Ovary (tissue), 7 donors: ENCODE measurements at regions not wholly inside any gene's neighbourhood (a gene's known extent, or its start where the extent isn't known, plus 50 kb on each side); places are given as distances from the start of the nearest gene placed in this dataset.

Experiments used
- DNase-seq, 5 donors: peaks; one replicate each; pipeline ENCODE4 v3.0.0-alpha.2; 2019 to 2020
- H3K27ac ChIP-seq, 2 donors: fragments of 200-600 bp; one replicate each; pipeline versions ENCODE4 v1.5.1 to v1.8.0; 2019 to 2022
- H3K27me3 ChIP-seq: fragments of 200-600 bp; one replicate; pipeline ENCODE4 v1.8.0; 2022
- H3K36me3 ChIP-seq: fragments of 200-600 bp; sonication (generic); one replicate; pipeline ENCODE4 v1.5.1; 2019
- H3K4me1 ChIP-seq: one replicate; pipeline ENCODE4 v1.8.1; 2013; ENCODE audit warnings: mild to moderate bottlenecking, moderate library complexity; ENCODE audit not compliant: insufficient read depth
- H3K4me3 ChIP-seq: fragments of 200-600 bp; sonication (generic); one replicate; pipeline ENCODE4 v1.5.1; 2017
- H3K9me3 ChIP-seq, 2 donors: fragments of 200-600 bp in 1 of 2; sonication (generic) in 1 of 2; one replicate each; pipeline versions ENCODE4 v1.5.1 to v1.8.1; 2013 to 2019; ENCODE audit warnings: mild to moderate bottlenecking in 1 of 2, moderate library complexity in 1 of 2
- EP300 ChIP-seq: sonication (generic); formaldehyde crosslinking; IDR thresholded peaks from one replicate; pipeline ENCODE4 v1.6.1; 2017; ENCODE audit warnings: antibody characterized with exemption
- POLR2A ChIP-seq: fragments of 450-650 bp; IDR thresholded peaks from one replicate; pipeline ENCODE4 v1.6.1; 2017; ENCODE audit warnings: antibody characterized with exemption, mild to moderate bottlenecking, moderate library complexity
- WGBS, 3 donors: extraction: QIAGEN DNeasy Blood & Tissue Kit in 1 of 3; methylation state at CpG; one replicate each; pipeline versions ENCODE4 v1.1.5 to v1.1.7; 2013 to 2017; 5-methylcytosine and 5-hydroxymethylcytosine counted together
- intact Hi-C, 4 donors: fragments of 100-400 bp; cut with DNase I; formaldehyde crosslinking; loops; one replicate each; pipeline versions ENCODE4 v1.11.0 to v1.15.1; 2022 to 2023
- TF ChIP-seq, protein P1 (sequence below), 3 donors: fragments of 450-650 bp in 2 of 3; fragments of 200-600 bp in 1 of 3; IDR thresholded peaks; one replicate each; pipeline versions ENCODE4 v1.5.1 to v1.8.0; 2016 to 2022; ENCODE audit warnings: antibody characterized with exemption in 3 of 3, mild to moderate bottlenecking in 1 of 3
- donor health status: DM: no; HTN: no; CAD: no; lungs with moderate emphysema.
- donor health status: DM: no; HTN: no; CAD: no.
- donor health status: Bipolar disorder and iron deficiency.
- donor health status: DM: no; HTN: no; CAD: no.
- donor health status: DM: yes; HTN: yes; CAD: no.

DNA sequence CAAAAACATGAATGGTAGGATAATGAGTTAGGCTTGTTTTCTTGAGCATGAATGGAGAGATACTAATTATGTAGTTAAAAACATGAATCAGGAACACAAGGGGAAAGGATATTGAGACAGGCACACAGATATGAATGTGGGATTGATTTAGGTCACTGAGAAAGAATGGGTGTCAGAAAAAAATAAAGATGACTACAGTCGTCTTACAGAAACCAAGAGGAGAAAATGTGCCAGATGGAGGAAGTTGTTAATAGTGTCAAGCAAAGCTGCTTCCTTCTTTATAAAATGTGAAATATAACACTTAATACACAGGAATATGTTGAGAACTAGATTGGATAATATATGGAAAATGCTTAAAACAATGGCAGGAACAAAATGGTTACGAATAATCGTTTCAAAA is 173.3 kb upstream of the BET1 start:
- no peak overlapping the region for H3K27ac ChIP-seq
- intact Hi-C loops: no loop called here
- no peaks in the 10 kb centered on the region for H3K4me1 ChIP-seq
- H3K27me3 ChIP-seq: no peaks in the 10 kb centered on the region
- no peaks in the 10 kb centered on the region for H3K9me3 ChIP-seq
- TF ChIP-seq EP300 (no peak), POLR2A (no peak)
- TF ChIP-seq, protein P1, sequence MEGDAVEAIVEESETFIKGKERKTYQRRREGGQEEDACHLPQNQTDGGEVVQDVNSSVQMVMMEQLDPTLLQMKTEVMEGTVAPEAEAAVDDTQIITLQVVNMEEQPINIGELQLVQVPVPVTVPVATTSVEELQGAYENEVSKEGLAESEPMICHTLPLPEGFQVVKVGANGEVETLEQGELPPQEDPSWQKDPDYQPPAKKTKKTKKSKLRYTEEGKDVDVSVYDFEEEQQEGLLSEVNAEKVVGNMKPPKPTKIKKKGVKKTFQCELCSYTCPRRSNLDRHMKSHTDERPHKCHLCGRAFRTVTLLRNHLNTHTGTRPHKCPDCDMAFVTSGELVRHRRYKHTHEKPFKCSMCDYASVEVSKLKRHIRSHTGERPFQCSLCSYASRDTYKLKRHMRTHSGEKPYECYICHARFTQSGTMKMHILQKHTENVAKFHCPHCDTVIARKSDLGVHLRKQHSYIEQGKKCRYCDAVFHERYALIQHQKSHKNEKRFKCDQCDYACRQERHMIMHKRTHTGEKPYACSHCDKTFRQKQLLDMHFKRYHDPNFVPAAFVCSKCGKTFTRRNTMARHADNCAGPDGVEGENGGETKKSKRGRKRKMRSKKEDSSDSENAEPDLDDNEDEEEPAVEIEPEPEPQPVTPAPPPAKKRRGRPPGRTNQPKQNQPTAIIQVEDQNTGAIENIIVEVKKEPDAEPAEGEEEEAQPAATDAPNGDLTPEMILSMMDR (IDR thresholded peaks at IDR 0.05): no peak
- WGBS, 3 donors: 81 to 86% (median 85%) methylated on average over 3 of the region's 3 CpGs
- no peak for DNase-seq
- H3K4me3 ChIP-seq: no peak overlapping the region
- H3K36me3 ChIP-seq: no peaks in the 10 kb centered on the region

DNA sequence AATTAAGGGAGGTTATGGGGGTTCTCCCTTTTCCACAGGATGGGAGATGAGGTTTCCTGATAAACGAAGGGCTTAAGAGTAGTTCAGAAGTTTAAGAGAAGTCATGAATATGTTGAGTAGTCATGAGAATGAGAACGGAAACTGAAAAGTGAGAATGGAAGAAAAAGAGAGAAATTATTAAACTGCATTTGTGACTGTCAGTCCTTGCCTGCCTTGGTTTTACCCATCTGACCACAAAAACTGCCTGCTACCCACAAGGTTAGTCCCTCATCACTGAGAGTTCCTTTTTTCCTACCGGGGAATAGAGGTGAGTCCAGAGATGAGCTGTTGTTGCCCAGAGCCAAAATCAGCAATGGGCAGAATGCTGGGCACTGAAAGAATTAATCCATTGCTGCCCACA is 174.1 kb upstream of the BET1 start:
- Histone ChIP-seq H3K36me3 (no peaks in the 10 kb centered on the region), H3K4me1 (peaks cover 1% of the 10 kb centered on the region), H3K4me3 (no peak overlapping the region), H3K27me3 (no peaks in the 10 kb centered on the region), H3K9me3 (no peaks in the 10 kb centered on the region), H3K27ac (no peak overlapping the region)
- TF ChIP-seq EP300 (no peak), POLR2A (no peak)
- 87 to 94% (median 91%) methylated on average over 3 of the region's 3 CpGs for WGBS, 3 donors
- DNase-seq: no peak
- intact Hi-C loops: no loop called here

DNA sequence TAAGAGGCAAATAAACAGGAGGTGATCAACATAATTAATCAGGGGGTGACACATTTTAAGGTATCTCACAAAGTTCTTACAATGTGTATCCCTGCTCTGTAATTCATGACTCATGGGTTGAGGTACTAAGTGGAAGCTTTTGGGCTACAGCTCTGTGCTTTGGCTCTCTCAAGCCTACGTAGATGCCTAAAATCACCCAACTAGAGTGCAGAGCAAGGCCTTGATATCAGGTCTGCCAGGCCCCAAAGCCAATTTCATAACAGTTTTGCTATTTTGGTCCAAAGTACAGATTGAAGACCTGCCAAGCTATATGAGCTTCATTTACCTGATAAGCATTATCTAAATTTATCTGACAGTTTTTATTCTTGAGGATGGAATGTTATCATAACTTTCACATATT is 175.3 kb upstream of the BET1 start:
- whole genome bisulfite sequencing, 3 donors: 96% methylated on average over 1 of the region's 1 CpG
- no peak for DNase-seq
- H3K4me3 ChIP-seq: no peak overlapping the region

DNA sequence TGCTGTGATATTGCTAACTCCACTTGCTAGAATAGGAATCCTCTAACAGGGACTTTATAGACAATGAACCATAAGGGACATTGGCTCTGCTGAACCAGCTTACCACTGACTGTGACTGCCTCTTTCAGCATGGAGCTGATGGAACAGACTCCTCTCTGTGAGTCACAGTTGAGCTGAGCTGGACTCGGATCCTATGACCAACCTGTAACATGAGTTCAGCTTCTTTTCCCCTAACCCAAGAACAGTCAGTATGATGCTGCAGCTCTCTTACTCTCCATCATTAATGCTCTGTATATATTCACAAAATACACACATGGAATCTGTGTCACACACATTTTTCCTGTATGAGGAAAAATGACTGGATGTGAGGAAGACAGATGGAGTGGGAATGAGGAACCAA is 177.9 kb upstream of the BET1 start:
- Histone ChIP-seq H3K36me3 (no peaks in the 10 kb centered on the region), H3K27me3 (no peaks in the 10 kb centered on the region), H3K4me1 (peaks cover 2% of the 10 kb centered on the region), H3K4me3 (no peak overlapping the region), H3K27ac (no peak overlapping the region), H3K9me3 (no peaks in the 10 kb centered on the region)
- DNase-seq: no peak
- intact Hi-C loops: no loop called here
- 81 to 98% (median 87%) methylated on average over 1 of the region's 1 CpG for WGBS, 3 donors
- TF ChIP-seq POLR2A (no peak), EP300 (no peak)
- TF ChIP-seq, protein P1 (IDR thresholded peaks at IDR 0.05): no peak

More for the DNA sequence above, 175.3 kb upstream of the BET1 start:
- H3K9me3 ChIP-seq: no peaks in the 10 kb centered on the region
- intact Hi-C loops: no loop called here
- TF ChIP-seq EP300 (no peak), POLR2A (no peak)
- no peak overlapping the region for H3K27ac ChIP-seq
- H3K27me3 ChIP-seq: no peaks in the 10 kb centered on the region
- H3K4me1 ChIP-seq: peaks cover 2% of the 10 kb centered on the region
- no peaks in the 10 kb centered on the region for H3K36me3 ChIP-seq

DNA sequence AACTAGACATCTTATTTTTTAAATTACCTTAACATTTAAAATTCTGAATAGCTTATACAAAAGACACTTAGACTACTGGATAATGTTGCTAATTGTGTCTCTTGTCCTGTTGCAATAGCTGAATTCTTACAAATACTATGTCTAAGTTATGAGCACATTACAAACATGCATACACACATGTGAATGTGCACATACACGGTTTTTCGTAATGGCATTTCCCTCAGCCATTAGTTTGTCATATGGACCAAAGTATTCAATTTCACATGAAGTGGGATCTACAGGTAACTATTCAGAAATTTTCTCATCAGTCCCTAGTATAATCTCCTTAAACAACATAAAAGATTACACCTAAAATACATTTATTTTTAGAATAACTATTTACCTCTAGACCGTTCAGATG is 178.6 kb upstream of the BET1 start:
- Histone ChIP-seq H3K36me3 (no peaks in the 10 kb centered on the region), H3K27me3 (no peaks in the 10 kb centered on the region), H3K9me3 (no peaks in the 10 kb centered on the region), H3K27ac (no peak overlapping the region), H3K4me3 (no peak overlapping the region), H3K4me1 (peaks cover 2% of the 10 kb centered on the region)
- intact Hi-C loops: no loop called here
- TF ChIP-seq POLR2A (no peak), EP300 (no peak)
- TF ChIP-seq, protein P1 (IDR thresholded peaks at IDR 0.05): no peak
- 76 to 84% (median 77%) methylated on average over 3 of the region's 3 CpGs for WGBS, 3 donors
- DNase-seq: no peak
